CD4-positive, CD25-positive, alpha-beta regulatory T cell (primary cell): ENCODE measurements at regions not wholly inside any gene's neighbourhood (a gene's known extent, or its start where the extent isn't known, plus 50 kb on each side); places are given as distances from the start of the nearest gene placed in this dataset.

Source experiments
- ATAC-seq, 2 donors: fragments of 150-1000 bp; cut with Tn5 transposase; one replicate each; pipeline ENCODE4 v1.10.0; 2021; ENCODE audit warnings: low read depth in 2 of 2, moderate number of reproducible peaks in 2 of 2, moderate library complexity in 1 of 2
- DNase-seq, 3 donors: peaks; one replicate each; pipeline versions ENCODE4 v3.0.0 to v3.0.0-alpha.2; 2012 to 2022; ENCODE audit warnings: mixed read lengths in 1 of 3
- H3K27ac ChIP-seq: one replicate; pipeline ENCODE4 v1.7.0; 2013; ENCODE audit warnings: mild to moderate bottlenecking, low read length; ENCODE audit not compliant: insufficient read depth, poor library complexity, severe bottlenecking
- H3K27me3 ChIP-seq: one replicate; pipeline ENCODE4 v1.7.0; 2013; ENCODE audit warnings: low read length; ENCODE audit not compliant: control insufficient read depth, insufficient read depth
- H3K36me3 ChIP-seq: one replicate; pipeline ENCODE4 v1.7.0; 2013; ENCODE audit warnings: mild to moderate bottlenecking, low read length, moderate library complexity; ENCODE audit not compliant: control insufficient read depth, insufficient read depth
- H3K4me1 ChIP-seq: 2 replicates; pipeline ENCODE4 v1.7.0; 2013; ENCODE audit warnings: mild to moderate bottlenecking, low read length; ENCODE audit not compliant: insufficient read depth, control insufficient read depth, poor library complexity, severe bottlenecking
- H3K4me3 ChIP-seq: one replicate; pipeline ENCODE4 v1.7.0; 2013; ENCODE audit warnings: low read depth, mild to moderate bottlenecking, low read length, moderate library complexity
- H3K9me3 ChIP-seq, 2 experiments: 1 replicate in 1 of 2; 2 replicates in 1 of 2; pipeline ENCODE4 v1.7.0; 2013; ENCODE audit warnings: low read length in 2 of 2, mild to moderate bottlenecking in 1 of 2, moderate library complexity in 1 of 2; ENCODE audit not compliant: control insufficient read depth in 2 of 2
- H3K27ac Mint-ChIP-seq, 3 donors: one replicate each; pipeline ENCODE4 v1.8.0; 2020 to 2022; ENCODE audit warnings: mild to moderate bottlenecking in 3 of 3, mixed read lengths in 3 of 3, moderate library complexity in 2 of 3
- H3K27me3 Mint-ChIP-seq: one replicate; pipeline ENCODE4 v1.8.0; 2022; ENCODE audit warnings: mild to moderate bottlenecking, mixed read lengths
- H3K36me3 Mint-ChIP-seq: one replicate; pipeline ENCODE4 v1.8.0; 2020; ENCODE audit warnings: mixed read lengths
- H3K4me1 Mint-ChIP-seq, 4 donors: one replicate each; pipeline ENCODE4 v1.8.0; 2020 to 2022; ENCODE audit warnings: mixed read lengths in 4 of 4, mild to moderate bottlenecking in 1 of 4
- H3K4me3 Mint-ChIP-seq, 4 donors: one replicate each; pipeline ENCODE4 v1.8.0; 2020 to 2022; ENCODE audit warnings: mild to moderate bottlenecking in 4 of 4, mixed read lengths in 4 of 4, moderate library complexity in 3 of 4
- H3K9me3 Mint-ChIP-seq, 7 donors: one replicate each; pipeline ENCODE4 v1.8.0; 2020 to 2022; ENCODE audit warnings: mixed read lengths in 7 of 7, mild to moderate bottlenecking in 3 of 7, moderate library complexity in 2 of 7

- Mint-ChIP-seq H3K27me3 (no peaks in the 10 kb centered on the region), H3K27ac (no peak overlapping the region), H3K9me3 (peaks cover 0 to 22% (median 5%) of the 10 kb centered on the region in 7 donors), H3K36me3 (no peaks in the 10 kb centered on the region), H3K4me1 (no peaks in the 10 kb centered on the region), H3K4me3 (no peak overlapping the region)
- no peaks in the 10 kb centered on the region for H3K36me3 ChIP-seq
- no peaks in the 10 kb centered on the region for H3K27me3 ChIP-seq
- H3K4me3 ChIP-seq = no peak overlapping the region
- no peak for DNase-seq
- H3K4me1 ChIP-seq = no peaks in the 10 kb centered on the region
- no peak for ATAC-seq
- no peak overlapping the region for H3K27ac ChIP-seq
- peaks cover 0 to 6% of the 10 kb centered on the region in 2 experiments for H3K9me3 ChIP-seq
Observed at GRCh38 chr6:147806697-147807096, 298.2 kb downstream of the SAMD5 start.

GRCh38 chr6:147808640-147809039, 300.1 kb downstream of the SAMD5 start:
- Histone ChIP-seq H3K27me3 (no peaks in the 10 kb centered on the region), H3K4me1 (no peaks in the 10 kb centered on the region), H3K36me3 (no peaks in the 10 kb centered on the region), H3K9me3 (peaks cover 0 to 6% of the 10 kb centered on the region in 2 experiments), H3K27ac (no peak overlapping the region), H3K4me3 (no peak overlapping the region)
- ATAC-seq (no peak), DNase-seq (no peak)
- H3K4me3 Mint-ChIP-seq = no peak overlapping the region
- no peak overlapping the region for H3K27ac Mint-ChIP-seq
- no peaks in the 10 kb centered on the region for H3K36me3 Mint-ChIP-seq
- no peaks in the 10 kb centered on the region for H3K27me3 Mint-ChIP-seq
- H3K9me3 Mint-ChIP-seq = peaks cover 0 to 22% (median 5%) of the 10 kb centered on the region in 7 donors
- H3K4me1 Mint-ChIP-seq = no peaks in the 10 kb centered on the region

GRCh38 chr6:147811913-147812629, 303.6 kb downstream of the SAMD5 start:
- peaks cover 0 to 4% (median 2%) of the 10 kb centered on the region in 7 donors for H3K9me3 Mint-ChIP-seq
- H3K27me3 ChIP-seq = no peaks in the 10 kb centered on the region
- H3K4me3 Mint-ChIP-seq = no peak overlapping the region
- no peaks in the 10 kb centered on the region for H3K27me3 Mint-ChIP-seq
- no peaks in the 10 kb centered on the region for H3K4me1 ChIP-seq
- no peak overlapping the region for H3K27ac ChIP-seq
- H3K27ac Mint-ChIP-seq = no peak overlapping the region
- no peaks in the 10 kb centered on the region for H3K36me3 Mint-ChIP-seq
- H3K9me3 ChIP-seq = no peaks in the 10 kb centered on the region
- no peak overlapping the region for H3K4me3 ChIP-seq
- no peaks in the 10 kb centered on the region for H3K36me3 ChIP-seq
- ATAC-seq (no peak), DNase-seq (no peak)
- H3K4me1 Mint-ChIP-seq = no peaks in the 10 kb centered on the region

- H3K27ac Mint-ChIP-seq = no peak overlapping the region
- ATAC-seq (no peak), DNase-seq (no peak)
- H3K4me1 Mint-ChIP-seq = no peaks in the 10 kb centered on the region
- Histone ChIP-seq H3K4me1 (no peaks in the 10 kb centered on the region), H3K9me3 (no peaks in the 10 kb centered on the region), H3K27me3 (no peaks in the 10 kb centered on the region), H3K27ac (no peak overlapping the region), H3K4me3 (no peak overlapping the region), H3K36me3 (no peaks in the 10 kb centered on the region)
- H3K27me3 Mint-ChIP-seq = no peaks in the 10 kb centered on the region
- H3K9me3 Mint-ChIP-seq = peaks cover 0 to 2% (median 0%) of the 10 kb centered on the region in 7 donors
- no peaks in the 10 kb centered on the region for H3K36me3 Mint-ChIP-seq
- H3K4me3 Mint-ChIP-seq = no peak overlapping the region
Observed at GRCh38 chr6:147817042-147817689, 308.7 kb downstream of the SAMD5 start.

GRCh38 chr6:147820520-147820919, 312.0 kb downstream of the SAMD5 start:
- DNase-seq (no peak), ATAC-seq (no peak)
- Mint-ChIP-seq H3K27ac (no peak overlapping the region), H3K36me3 (no peaks in the 10 kb centered on the region), H3K9me3 (no peaks in the 10 kb centered on the region), H3K4me1 (no peaks in the 10 kb centered on the region), H3K27me3 (no peaks in the 10 kb centered on the region), H3K4me3 (no peak overlapping the region)
- no peaks in the 10 kb centered on the region for H3K4me1 ChIP-seq
- H3K4me3 ChIP-seq = no peak overlapping the region
- no peaks in the 10 kb centered on the region for H3K27me3 ChIP-seq
- no peaks in the 10 kb centered on the region for H3K36me3 ChIP-seq
- no peak overlapping the region for H3K27ac ChIP-seq
- no peaks in the 10 kb centered on the region for H3K9me3 ChIP-seq

- no peak for ATAC-seq
- no peak for DNase-seq
- H3K4me1 ChIP-seq = no peaks in the 10 kb centered on the region
- no peak overlapping the region for H3K4me3 ChIP-seq
- no peaks in the 10 kb centered on the region for H3K27me3 Mint-ChIP-seq
- no peak overlapping the region for H3K4me3 Mint-ChIP-seq
- no peaks in the 10 kb centered on the region for H3K9me3 ChIP-seq
- H3K9me3 Mint-ChIP-seq = no peaks in the 10 kb centered on the region
- H3K36me3 ChIP-seq = no peaks in the 10 kb centered on the region
- H3K27me3 ChIP-seq = no peaks in the 10 kb centered on the region
- H3K4me1 Mint-ChIP-seq = no peaks in the 10 kb centered on the region
- H3K27ac ChIP-seq = no peak overlapping the region
- no peak overlapping the region for H3K27ac Mint-ChIP-seq
- no peaks in the 10 kb centered on the region for H3K36me3 Mint-ChIP-seq
Observed at GRCh38 chr6:147821295-147821897, 312.9 kb downstream of the SAMD5 start.

GRCh38 chr6:147823936-147824335, 315.4 kb downstream of the SAMD5 start:
- ATAC-seq (no peak), DNase-seq (no peak)
- no peak overlapping the region for H3K27ac Mint-ChIP-seq
- no peaks in the 10 kb centered on the region for H3K27me3 Mint-ChIP-seq
- Histone ChIP-seq H3K4me1 (no peaks in the 10 kb centered on the region), H3K27ac (no peak overlapping the region), H3K4me3 (no peak overlapping the region), H3K36me3 (no peaks in the 10 kb centered on the region), H3K27me3 (no peaks in the 10 kb centered on the region), H3K9me3 (no peaks in the 10 kb centered on the region)
- no peaks in the 10 kb centered on the region for H3K4me1 Mint-ChIP-seq
- no peaks in the 10 kb centered on the region for H3K9me3 Mint-ChIP-seq
- no peaks in the 10 kb centered on the region for H3K36me3 Mint-ChIP-seq
- H3K4me3 Mint-ChIP-seq = no peak overlapping the region
